HG02571 (cell line): ENCODE measurements at regions not wholly inside any gene's neighbourhood (a gene's known extent, or its start where the extent isn't known, plus 50 kb on each side); places are given as distances from the start of the nearest gene placed in this dataset.
"Not testable (repeated sequence)": the region's sequence is repeated elsewhere in the genome, so short reads cannot be mapped to it uniquely, and the experiment has no call there.

Source experiments
- ATAC-seq: cut with Tn5 transposase; IDR thresholded peaks from one replicate; pipeline ENCODE4 v1.9.1; 2021; ENCODE audit warnings: mild to moderate bottlenecking, moderate library complexity; ENCODE audit not compliant: unreplicated experiment

GRCh38 chr6:115131709-115132490 is 789.1 kb upstream of the HS3ST5 start:
- ATAC-seq, result no peak

- ATAC-seq, result not testable (repeated sequence)
These were observed 778.7 kb upstream of the HS3ST5 start for GRCh38 chr6:115121513-115121912.

GRCh38 chr6:115120391-115120790 is 777.6 kb upstream of the HS3ST5 start:
- no peak for ATAC-seq

- no peak for ATAC-seq
These were observed 748.6 kb upstream of the HS3ST5 start for GRCh38 chr6:115091461-115091860.

- ATAC-seq, result no peak
These were observed 735.7 kb upstream of the HS3ST5 start for GRCh38 chr6:115078555-115078954.

GRCh38 chr6:115071962-115072361 is 729.1 kb upstream of the HS3ST5 start:
- no peak for ATAC-seq

- ATAC-seq, result no peak
These were observed 725.0 kb upstream of the HS3ST5 start for GRCh38 chr6:115067690-115068447.

- no peak for ATAC-seq
These were observed 721.9 kb upstream of the HS3ST5 start for GRCh38 chr6:115064680-115065079.

- no peak for ATAC-seq
These were observed 717.8 kb upstream of the HS3ST5 start for GRCh38 chr6:115060581-115060980.

- no peak for ATAC-seq
These were observed 715.8 kb upstream of the HS3ST5 start for GRCh38 chr6:115058414-115059211.

GRCh38 chr6:115055579-115055978 is 712.8 kb upstream of the HS3ST5 start:
- ATAC-seq, result no peak

GRCh38 chr6:115054242-115054641 is 711.4 kb upstream of the HS3ST5 start:
- ATAC-seq, result not testable (repeated sequence)

GRCh38 chr6:115053169-115053860 is 710.5 kb upstream of the HS3ST5 start:
- ATAC-seq, result no peak

GRCh38 chr6:115016593-115016992 is 673.8 kb upstream of the HS3ST5 start:
- no peak for ATAC-seq

GRCh38 chr6:115004982-115005381 is 662.2 kb upstream of the HS3ST5 start:
- no peak for ATAC-seq

GRCh38 chr6:115004204-115004603 is 661.4 kb upstream of the HS3ST5 start:
- ATAC-seq, result no peak

- peak; percentile 37 for ATAC-seq
These were observed 659.0 kb upstream of the HS3ST5 start for GRCh38 chr6:115001731-115002350.

GRCh38 chr6:115000736-115001135 is 657.9 kb upstream of the HS3ST5 start:
- ATAC-seq, result no peak

- no peak for ATAC-seq
These were observed 655.7 kb upstream of the HS3ST5 start for GRCh38 chr6:114998492-114998891.

- peak; percentile 68 for ATAC-seq
These were observed 655.0 kb upstream of the HS3ST5 start for GRCh38 chr6:114997813-114998292.
